Calu3 (cell line): ENCODE measurements at regions not wholly inside any gene's neighbourhood (a gene's known extent, or its start where the extent isn't known, plus 50 kb on each side); places are given as distances from the start of the nearest gene placed in this dataset.
"Not testable (repeated sequence)": the region's sequence is repeated elsewhere in the genome, so short reads cannot be mapped to it uniquely, and the experiment has no call there.

Experiments used
- BruUV-seq: library from RNA; stranded (reverse); fragments of 400-500 nt; replicated peaks from 2 replicates; lab custom pipeline; 2021; lab: Mats Ljungman, UMichigan
- CTCF ChIA-PET: fragments of 300-600 bp; sonication (Branson Sonifier 250); formaldehyde crosslinking; loops from one replicate; lab custom pipeline; 2022; ENCODE audit warnings: antibody characterized with exemption; lab: Charles Lee
- DNase-seq: peaks from one replicate; pipeline ENCODE4 v3.0.0; 2022
- H3K27ac Mint-ChIP-seq: one replicate; pipeline ENCODE4 v1.8.0; 2022; ENCODE audit warnings: mixed read lengths; ENCODE audit not compliant: unreplicated experiment
- H3K27me3 Mint-ChIP-seq: one replicate; pipeline ENCODE4 v1.8.0; 2022; ENCODE audit warnings: mixed read lengths; ENCODE audit not compliant: unreplicated experiment
- H3K36me3 Mint-ChIP-seq: one replicate; pipeline ENCODE4 v1.8.0; 2022; ENCODE audit warnings: mild to moderate bottlenecking, moderate library complexity, mixed read lengths; ENCODE audit not compliant: insufficient read depth, unreplicated experiment
- H3K4me1 Mint-ChIP-seq: one replicate; pipeline ENCODE4 v1.8.0; 2022; ENCODE audit warnings: mild to moderate bottlenecking, low read depth, mixed read lengths; ENCODE audit not compliant: unreplicated experiment
- H3K4me3 Mint-ChIP-seq: one replicate; pipeline ENCODE4 v1.8.0; 2022; ENCODE audit warnings: mild to moderate bottlenecking, low read depth, moderate library complexity, mixed read lengths; ENCODE audit not compliant: unreplicated experiment
- H3K9me3 Mint-ChIP-seq: one replicate; pipeline ENCODE4 v1.8.0; 2022; ENCODE audit warnings: low read depth, mixed read lengths; ENCODE audit not compliant: unreplicated experiment
- intact Hi-C: fragments of 100-400 bp; cut with micrococcal nuclease; formaldehyde crosslinking; loops from one replicate; pipeline ENCODE4 v1.10.0; 2022; ENCODE audit not compliant: unreplicated experiment
- TF ChIP-seq, protein P1 (sequence below): fragments of 200-600 bp; IDR thresholded peaks from one replicate; pipeline ENCODE4 v1.8.0; 2022; ENCODE audit warnings: antibody characterized with exemption; ENCODE audit not compliant: unreplicated experiment

DNA sequence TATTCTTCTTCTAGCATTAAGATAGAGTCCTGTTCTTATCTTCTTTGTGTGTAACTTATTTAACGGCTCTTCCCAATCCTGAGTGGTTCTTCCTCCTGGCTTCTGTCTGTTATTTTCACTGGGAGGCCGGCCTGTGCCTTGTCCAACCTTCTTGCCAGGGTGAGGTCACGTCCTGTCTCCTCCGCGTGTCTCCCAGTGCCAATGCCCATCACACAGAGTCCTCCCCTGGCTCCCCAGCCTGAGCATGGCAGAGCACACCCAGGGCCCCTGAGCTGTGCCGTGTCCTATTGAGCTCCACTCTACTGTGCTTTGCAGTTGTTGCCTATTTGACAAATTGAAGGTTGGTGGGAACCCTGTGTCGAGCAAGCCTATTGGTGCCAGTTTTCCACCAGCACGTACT, 487.3 kb downstream of the BRD1 start:
- Mint-ChIP-seq H3K36me3 (no peaks in the 10 kb centered on the region), H3K27me3 (peaks cover 53% of the 10 kb centered on the region), H3K9me3 (peaks cover 11% of the 10 kb centered on the region), H3K4me3 (no peak overlapping the region), H3K4me1 (no peaks in the 10 kb centered on the region), H3K27ac (no peak overlapping the region)
- TF ChIP-seq, protein P1, sequence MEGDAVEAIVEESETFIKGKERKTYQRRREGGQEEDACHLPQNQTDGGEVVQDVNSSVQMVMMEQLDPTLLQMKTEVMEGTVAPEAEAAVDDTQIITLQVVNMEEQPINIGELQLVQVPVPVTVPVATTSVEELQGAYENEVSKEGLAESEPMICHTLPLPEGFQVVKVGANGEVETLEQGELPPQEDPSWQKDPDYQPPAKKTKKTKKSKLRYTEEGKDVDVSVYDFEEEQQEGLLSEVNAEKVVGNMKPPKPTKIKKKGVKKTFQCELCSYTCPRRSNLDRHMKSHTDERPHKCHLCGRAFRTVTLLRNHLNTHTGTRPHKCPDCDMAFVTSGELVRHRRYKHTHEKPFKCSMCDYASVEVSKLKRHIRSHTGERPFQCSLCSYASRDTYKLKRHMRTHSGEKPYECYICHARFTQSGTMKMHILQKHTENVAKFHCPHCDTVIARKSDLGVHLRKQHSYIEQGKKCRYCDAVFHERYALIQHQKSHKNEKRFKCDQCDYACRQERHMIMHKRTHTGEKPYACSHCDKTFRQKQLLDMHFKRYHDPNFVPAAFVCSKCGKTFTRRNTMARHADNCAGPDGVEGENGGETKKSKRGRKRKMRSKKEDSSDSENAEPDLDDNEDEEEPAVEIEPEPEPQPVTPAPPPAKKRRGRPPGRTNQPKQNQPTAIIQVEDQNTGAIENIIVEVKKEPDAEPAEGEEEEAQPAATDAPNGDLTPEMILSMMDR = no peak
- no peak for DNase-seq
- intact Hi-C loops = no loop called here
- no TSS peak for BruUV-seq
- CTCF ChIA-PET = no interaction called here

DNA sequence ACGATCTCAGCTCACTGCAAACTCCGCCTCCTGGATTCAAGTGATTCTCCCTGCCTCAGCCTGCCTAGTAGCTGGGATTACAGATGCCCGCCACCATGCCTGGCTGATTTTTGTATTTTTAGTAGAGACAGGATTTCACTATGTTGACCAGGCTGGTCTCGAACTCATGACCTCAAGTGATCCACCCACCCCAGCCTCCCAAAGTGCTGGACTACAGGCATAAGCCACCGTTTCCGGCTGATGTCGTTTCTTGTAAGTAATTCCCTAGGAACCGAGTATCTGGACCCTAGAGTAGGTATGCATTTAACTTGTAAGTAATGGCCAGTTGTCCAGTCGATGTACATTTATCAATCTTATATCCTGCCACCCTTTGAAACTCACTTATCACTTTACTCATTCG, 491.2 kb downstream of the BRD1 start:
- not testable (repeated sequence) for BruUV-seq, H3K4me3 Mint-ChIP-seq

DNA sequence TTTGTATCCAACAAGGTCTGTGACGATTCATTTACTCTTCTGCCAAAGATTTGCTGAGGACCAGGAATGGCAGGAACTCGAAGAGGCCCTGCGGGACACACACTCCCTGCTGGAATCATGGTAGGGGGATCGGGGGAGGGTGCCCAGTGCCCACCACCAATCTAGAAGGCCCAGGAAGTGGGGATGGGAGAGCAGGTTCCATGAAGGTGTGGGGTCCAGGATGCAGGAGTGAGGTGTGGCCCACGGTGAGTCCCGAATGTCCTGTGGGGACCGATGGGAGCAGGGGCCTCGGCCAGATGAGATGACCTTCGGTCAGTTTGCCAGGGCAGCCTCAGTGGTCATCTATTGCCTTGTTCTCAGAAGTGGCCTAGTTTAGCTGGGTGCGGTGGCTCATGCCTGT, 492.7 kb downstream of the BRD1 start:
- Mint-ChIP-seq H3K27me3 (peaks cover 21% of the 10 kb centered on the region), H3K9me3 (peaks cover 10% of the 10 kb centered on the region), H3K27ac (no peak overlapping the region), H3K36me3 (no peaks in the 10 kb centered on the region), H3K4me1 (no peaks in the 10 kb centered on the region), H3K4me3 (no peak overlapping the region)
- no TSS peak for BruUV-seq
- CTCF ChIA-PET = interaction anchor here (0.7 kb wide), 1 partner anchor 63 kb away, joined by 4 read pairs; no protein-coding TSS in a partner anchor
- intact Hi-C loops = no loop called here
- no peak for DNase-seq
- TF ChIP-seq, protein P1 = no peak

More for the DNA sequence above, 491.2 kb downstream of the BRD1 start:
- H3K9me3 Mint-ChIP-seq, DNase-seq, intact Hi-C loops, CTCF ChIA-PET, H3K36me3 Mint-ChIP-seq, H3K4me1 Mint-ChIP-seq, H3K27ac Mint-ChIP-seq: not testable (repeated sequence)
- peaks cover 25% of the 10 kb centered on the region for H3K27me3 Mint-ChIP-seq

DNA sequence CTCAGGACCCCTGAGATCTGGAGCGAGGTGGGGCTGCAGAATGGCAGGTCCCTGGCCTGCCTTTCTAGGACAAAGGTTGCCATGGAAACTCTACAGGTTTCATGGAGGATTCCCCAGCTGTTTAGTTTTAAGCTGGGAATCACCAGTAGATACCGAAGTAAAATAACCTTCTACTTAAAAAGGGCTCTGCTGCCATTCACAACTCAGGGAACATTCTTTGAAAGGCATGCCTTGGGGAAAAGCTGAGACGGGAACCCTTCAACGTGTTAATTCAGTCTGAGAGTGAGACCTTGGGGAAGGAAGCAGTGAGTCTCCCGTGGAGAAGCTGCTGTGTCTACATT, 493.3 kb downstream of the BRD1 start:
- H3K4me3 Mint-ChIP-seq = no peak overlapping the region
- TF ChIP-seq, protein P1 = no peak
- CTCF ChIA-PET = interaction anchor here (0.6 kb wide), 1 partner anchor 179 kb away, joined by 10 read pairs; no protein-coding TSS in a partner anchor
- H3K4me1 Mint-ChIP-seq = no peaks in the 10 kb centered on the region
- no peaks in the 10 kb centered on the region for H3K36me3 Mint-ChIP-seq
- peaks cover 8% of the 10 kb centered on the region for H3K9me3 Mint-ChIP-seq
- DNase-seq = no peak
- H3K27me3 Mint-ChIP-seq = peaks cover 21% of the 10 kb centered on the region
- H3K27ac Mint-ChIP-seq = no peak overlapping the region
- intact Hi-C loops = no loop called here
- BruUV-seq = no TSS peak

DNA sequence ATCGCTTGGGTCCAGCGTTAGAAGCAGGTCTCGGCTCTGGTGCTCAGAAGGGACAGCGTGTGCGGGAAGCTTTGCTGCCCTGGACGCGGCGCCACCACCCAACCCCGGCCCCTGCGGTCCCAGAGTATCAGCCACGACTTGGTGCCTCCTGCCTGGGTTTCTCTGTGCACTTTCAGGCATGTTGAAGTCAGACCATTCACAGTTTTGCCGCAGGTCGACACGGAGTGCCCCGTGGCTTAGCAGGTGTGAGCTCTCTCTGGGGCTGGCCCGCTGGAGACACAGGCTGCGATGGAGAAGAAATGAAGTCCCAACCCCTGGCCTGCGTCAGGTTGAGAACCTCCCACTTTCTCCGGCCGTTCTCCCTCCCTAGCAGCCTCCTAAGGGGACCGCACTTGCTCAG, 494.5 kb downstream of the BRD1 start:
- H3K36me3 Mint-ChIP-seq = no peaks in the 10 kb centered on the region
- H3K27ac Mint-ChIP-seq = no peak overlapping the region
- intact Hi-C loops = no loop called here
- TF ChIP-seq, protein P1 = no peak
- peaks cover 16% of the 10 kb centered on the region for H3K27me3 Mint-ChIP-seq
- no peak for DNase-seq
- CTCF ChIA-PET = no interaction called here
- H3K4me1 Mint-ChIP-seq = no peaks in the 10 kb centered on the region
- no TSS peak for BruUV-seq
- no peak overlapping the region for H3K4me3 Mint-ChIP-seq
- H3K9me3 Mint-ChIP-seq = peaks cover 8% of the 10 kb centered on the region
